GM12878 (cell line): ENCODE measurements at regions not wholly inside any gene's neighbourhood (a gene's known extent, or its start where the extent isn't known, plus 50 kb on each side); places are given as distances from the start of the nearest gene placed in this dataset.

Experiments
- BACH1 ChIP-seq: fragments of 450-650 bp; IDR thresholded peaks from 2 replicates; pipeline ENCODE4 v1.6.1; 2017; ENCODE audit warnings: mild to moderate bottlenecking, borderline replicate concordance
- BRCA1 ChIP-seq: IDR thresholded peaks from 2 replicates; pipeline ENCODE4 v1.6.1; 2011; ENCODE audit warnings: low read depth, low read length, improper control_type of control experiment
- CEBPB ChIP-seq, 2 experiments: fragments of 150-350 bp in 1 of 2; IDR thresholded peaks; 2 replicates each; pipeline ENCODE4 v1.6.1; 2012 to 2014; ENCODE audit warnings: low read depth in 2 of 2, low read length in 2 of 2, borderline replicate concordance in 1 of 2, inconsistent platforms in 1 of 2
- CREB1 ChIP-seq: IDR thresholded peaks from 2 replicates; pipeline ENCODE4 v1.6.1; 2012; ENCODE audit warnings: low read depth, mild to moderate bottlenecking, inconsistent platforms
- EGR1 ChIP-seq, 2 experiments: IDR thresholded peaks; 1 replicate in 1 of 2; 2 replicates in 1 of 2; pipeline ENCODE4 v1.6.1; 2011 to 2012; ENCODE audit warnings: low read depth in 2 of 2, low read length in 2 of 2, borderline replicate concordance in 1 of 2, mild to moderate bottlenecking in 1 of 2, moderate library complexity in 1 of 2
- EP300 ChIP-seq, 2 experiments: fragments of 150-350 bp in 1 of 2; IDR thresholded peaks; 2 replicates each; pipeline ENCODE4 v1.6.1; 2011 to 2012; ENCODE audit warnings: low read depth in 2 of 2, low read length in 2 of 2, borderline replicate concordance in 1 of 2, improper control_type of control experiment in 1 of 2, inconsistent platforms in 1 of 2; ENCODE audit not compliant: control insufficient read depth in 1 of 2
- EZH2 ChIP-seq: IDR thresholded peaks from 2 replicates; pipeline ENCODE4 v1.6.1; 2012; ENCODE audit warnings: low read depth, mild to moderate bottlenecking, control low read depth, inconsistent platforms, low read length, borderline replicate concordance; ENCODE audit not compliant: control insufficient read depth
- JUND ChIP-seq: IDR thresholded peaks from 2 replicates; pipeline ENCODE4 v1.6.1; 2012; ENCODE audit warnings: low read depth, mild to moderate bottlenecking, low read length, improper control_type of control experiment, moderate library complexity
- POLR2A ChIP-seq: IDR thresholded peaks from 2 replicates; pipeline ENCODE4 v1.6.1; 2011; ENCODE audit warnings: low read depth, mild to moderate bottlenecking, low read length
- SREBF2 ChIP-seq: IDR thresholded peaks from 2 replicates; pipeline ENCODE4 v1.6.1; 2012; ENCODE audit warnings: mild to moderate bottlenecking, low read length
- TCF7 ChIP-seq: IDR thresholded peaks from 2 replicates; pipeline ENCODE4 v1.6.1; 2014; ENCODE audit warnings: antibody characterized with exemption, borderline replicate concordance
- ZNF24 ChIP-seq: fragments of 450-650 bp; IDR thresholded peaks from 2 replicates; pipeline ENCODE4 v1.6.1; 2017; ENCODE audit warnings: antibody characterized with exemption, mild to moderate bottlenecking
- TF ChIP-seq, protein P1 (sequence below), 3 experiments: IDR thresholded peaks in 2 of 3; conservative IDR thresholded peaks in 1 of 3; 2 replicates each; pipeline ENCODE4 v1.5.1; 2011; ENCODE audit warnings: low read depth in 3 of 3, low read length in 3 of 3, mild to moderate bottlenecking in 3 of 3, control low read depth in 2 of 3, moderate library complexity in 2 of 3, inconsistent platforms in 1 of 3, mixed read lengths in 1 of 3; ENCODE audit not compliant: control insufficient read depth in 2 of 3, insufficient read depth in 1 of 3; ENCODE audit errors: extremely low read depth in 1 of 3
- TF ChIP-seq, protein P2 (sequence below): fragments of 450-650 bp; formaldehyde crosslinking; IDR thresholded peaks from 2 replicates; pipeline ENCODE4 v1.5.0; 2022; ENCODE audit warnings: mild to moderate bottlenecking, missing genetic modification characterization

DNA sequence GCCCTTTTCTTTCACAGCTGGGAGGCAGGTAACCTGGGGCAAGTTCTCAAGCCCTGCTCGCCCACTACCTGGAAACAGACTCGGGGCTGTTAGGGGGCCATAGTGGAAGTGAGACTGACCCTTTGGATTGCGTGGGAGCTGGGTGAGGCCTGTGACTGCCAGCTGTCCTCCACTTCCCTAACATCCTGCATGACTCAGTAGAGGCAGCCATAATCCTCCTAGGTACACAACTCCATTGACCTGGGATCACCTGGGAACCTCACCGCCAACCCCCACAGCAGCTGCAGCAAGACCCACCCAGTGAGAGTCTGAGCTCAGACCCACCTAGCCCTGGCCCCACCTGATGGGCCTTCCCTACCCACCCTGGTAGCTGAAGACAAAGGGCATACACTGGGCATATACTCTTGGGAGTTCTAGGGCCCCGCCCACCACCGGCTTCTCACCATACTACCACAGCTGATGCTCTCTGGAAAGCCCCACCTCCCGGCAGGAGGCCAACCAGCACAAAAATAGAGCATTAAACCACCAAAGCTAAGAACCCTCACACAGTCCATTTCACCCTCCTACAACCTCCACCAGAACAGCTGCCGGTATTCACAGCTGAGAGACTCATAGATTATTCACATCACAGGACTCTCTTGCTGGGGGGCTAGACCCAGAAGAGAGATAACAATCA, 61.1 kb upstream of the DCTD start:
- TF ChIP-seq EP300 (IDR thresholded peaks at IDR 0.05; ENCODE audit: borderline replicate concordance in 1 of 2, control insufficient read depth in 1 of 2, low read depth in 2 of 2, low read length in 2 of 2): no peak
- TF ChIP-seq EZH2: no peak
- no peak for TF ChIP-seq BACH1
- TF ChIP-seq, protein P1, sequence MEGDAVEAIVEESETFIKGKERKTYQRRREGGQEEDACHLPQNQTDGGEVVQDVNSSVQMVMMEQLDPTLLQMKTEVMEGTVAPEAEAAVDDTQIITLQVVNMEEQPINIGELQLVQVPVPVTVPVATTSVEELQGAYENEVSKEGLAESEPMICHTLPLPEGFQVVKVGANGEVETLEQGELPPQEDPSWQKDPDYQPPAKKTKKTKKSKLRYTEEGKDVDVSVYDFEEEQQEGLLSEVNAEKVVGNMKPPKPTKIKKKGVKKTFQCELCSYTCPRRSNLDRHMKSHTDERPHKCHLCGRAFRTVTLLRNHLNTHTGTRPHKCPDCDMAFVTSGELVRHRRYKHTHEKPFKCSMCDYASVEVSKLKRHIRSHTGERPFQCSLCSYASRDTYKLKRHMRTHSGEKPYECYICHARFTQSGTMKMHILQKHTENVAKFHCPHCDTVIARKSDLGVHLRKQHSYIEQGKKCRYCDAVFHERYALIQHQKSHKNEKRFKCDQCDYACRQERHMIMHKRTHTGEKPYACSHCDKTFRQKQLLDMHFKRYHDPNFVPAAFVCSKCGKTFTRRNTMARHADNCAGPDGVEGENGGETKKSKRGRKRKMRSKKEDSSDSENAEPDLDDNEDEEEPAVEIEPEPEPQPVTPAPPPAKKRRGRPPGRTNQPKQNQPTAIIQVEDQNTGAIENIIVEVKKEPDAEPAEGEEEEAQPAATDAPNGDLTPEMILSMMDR (IDR thresholded peaks at IDR 0.05 in 2 of 3, conservative IDR thresholded peaks at IDR 0.05 in 1 of 3; ENCODE audit: control insufficient read depth in 2 of 3, extremely low read depth in 1 of 3, insufficient read depth in 1 of 3, low read depth in 3 of 3, low read length in 3 of 3): no peak
- TF ChIP-seq POLR2A: no peak
- no peak for TF ChIP-seq EGR1 (IDR thresholded peaks at IDR 0.05; ENCODE audit: borderline replicate concordance in 1 of 2, low read depth in 2 of 2, low read length in 2 of 2)
- TF ChIP-seq CEBPB (IDR thresholded peaks at IDR 0.05; ENCODE audit: borderline replicate concordance in 1 of 2, low read depth in 2 of 2, low read length in 2 of 2): no peak
- TF ChIP-seq SREBF2: no peak
- no peak for TF ChIP-seq ZNF24
- 0 out of 2 replicates have a peak, but pooled peaks have one; percentile 16 for TF ChIP-seq CREB1
- no peak for TF ChIP-seq TCF7
- TF ChIP-seq, protein P2, sequence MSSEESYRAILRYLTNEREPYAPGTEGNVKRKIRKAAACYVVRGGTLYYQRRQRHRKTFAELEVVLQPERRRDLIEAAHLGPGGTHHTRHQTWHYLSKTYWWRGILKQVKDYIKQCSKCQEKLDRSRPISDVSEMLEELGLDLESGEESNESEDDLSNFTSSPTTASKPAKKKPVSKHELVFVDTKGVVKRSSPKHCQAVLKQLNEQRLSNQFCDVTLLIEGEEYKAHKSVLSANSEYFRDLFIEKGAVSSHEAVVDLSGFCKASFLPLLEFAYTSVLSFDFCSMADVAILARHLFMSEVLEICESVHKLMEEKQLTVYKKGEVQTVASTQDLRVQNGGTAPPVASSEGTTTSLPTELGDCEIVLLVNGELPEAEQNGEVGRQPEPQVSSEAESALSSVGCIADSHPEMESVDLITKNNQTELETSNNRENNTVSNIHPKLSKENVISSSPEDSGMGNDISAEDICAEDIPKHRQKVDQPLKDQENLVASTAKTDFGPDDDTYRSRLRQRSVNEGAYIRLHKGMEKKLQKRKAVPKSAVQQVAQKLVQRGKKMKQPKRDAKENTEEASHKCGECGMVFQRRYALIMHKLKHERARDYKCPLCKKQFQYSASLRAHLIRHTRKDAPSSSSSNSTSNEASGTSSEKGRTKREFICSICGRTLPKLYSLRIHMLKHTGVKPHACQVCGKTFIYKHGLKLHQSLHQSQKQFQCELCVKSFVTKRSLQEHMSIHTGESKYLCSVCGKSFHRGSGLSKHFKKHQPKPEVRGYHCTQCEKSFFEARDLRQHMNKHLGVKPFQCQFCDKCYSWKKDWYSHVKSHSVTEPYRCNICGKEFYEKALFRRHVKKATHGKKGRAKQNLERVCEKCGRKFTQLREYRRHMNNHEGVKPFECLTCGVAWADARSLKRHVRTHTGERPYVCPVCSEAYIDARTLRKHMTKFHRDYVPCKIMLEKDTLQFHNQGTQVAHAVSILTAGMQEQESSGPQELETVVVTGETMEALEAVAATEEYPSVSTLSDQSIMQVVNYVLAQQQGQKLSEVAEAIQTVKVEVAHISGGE: no peak
- TF ChIP-seq JUND: no peak
- no peak for TF ChIP-seq BRCA1
